Rectal smooth muscle tissue (tissue), 1 donor: ENCODE measurements at regions not wholly inside any gene's neighbourhood (a gene's known extent, or its start where the extent isn't known, plus 50 kb on each side); places are given as distances from the start of the nearest gene placed in this dataset.
"Not testable (repeated sequence)": the region's sequence is repeated elsewhere in the genome, so short reads cannot be mapped to it uniquely, and the experiment has no call there.

Experiments used
- H3K27ac ChIP-seq: one replicate; pipeline ENCODE4 v1.7.0; 2013; ENCODE audit warnings: low read depth, low read length, inconsistent platforms
- H3K27me3 ChIP-seq: one replicate; pipeline ENCODE4 v1.7.0; 2013; ENCODE audit warnings: low read length; ENCODE audit not compliant: control insufficient read depth, insufficient read depth
- H3K36me3 ChIP-seq: one replicate; pipeline ENCODE4 v1.7.0; 2013; ENCODE audit warnings: low read length; ENCODE audit not compliant: control insufficient read depth, insufficient read depth
- H3K4me1 ChIP-seq: one replicate; pipeline ENCODE4 v1.7.0; 2013; ENCODE audit warnings: low read length; ENCODE audit not compliant: control insufficient read depth, insufficient read depth
- H3K4me3 ChIP-seq: one replicate; pipeline ENCODE4 v1.7.0; 2013; ENCODE audit warnings: low read length
- H3K9ac ChIP-seq: one replicate; pipeline ENCODE4 v1.7.0; 2013; ENCODE audit warnings: low read length

DNA sequence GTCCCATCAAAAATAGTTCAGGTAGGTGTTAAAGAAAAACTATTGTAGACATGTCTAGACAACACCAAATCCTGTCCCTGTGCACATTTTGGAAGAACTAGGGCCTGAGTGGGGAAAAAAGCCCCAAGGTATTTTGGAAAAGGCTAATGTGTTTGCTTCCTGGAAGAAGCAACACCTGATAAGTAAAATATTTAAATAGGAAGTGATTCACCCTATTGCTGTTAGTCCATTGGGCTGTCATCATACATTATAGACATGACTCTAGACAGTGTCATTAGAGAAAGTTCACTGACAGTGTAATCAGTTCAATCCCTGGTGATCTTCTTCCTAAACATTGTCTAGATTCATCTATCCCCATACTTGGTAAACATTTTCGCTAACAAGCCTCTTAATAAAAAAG, 465.3 kb downstream of the CBLN4 start:
- no peak overlapping the region for H3K27ac ChIP-seq
- H3K4me1 ChIP-seq = no peaks in the 10 kb centered on the region
- no peak overlapping the region for H3K9ac ChIP-seq
- H3K36me3 ChIP-seq = no peaks in the 10 kb centered on the region
- H3K4me3 ChIP-seq = no peak overlapping the region
- H3K27me3 ChIP-seq = no peaks in the 10 kb centered on the region

DNA sequence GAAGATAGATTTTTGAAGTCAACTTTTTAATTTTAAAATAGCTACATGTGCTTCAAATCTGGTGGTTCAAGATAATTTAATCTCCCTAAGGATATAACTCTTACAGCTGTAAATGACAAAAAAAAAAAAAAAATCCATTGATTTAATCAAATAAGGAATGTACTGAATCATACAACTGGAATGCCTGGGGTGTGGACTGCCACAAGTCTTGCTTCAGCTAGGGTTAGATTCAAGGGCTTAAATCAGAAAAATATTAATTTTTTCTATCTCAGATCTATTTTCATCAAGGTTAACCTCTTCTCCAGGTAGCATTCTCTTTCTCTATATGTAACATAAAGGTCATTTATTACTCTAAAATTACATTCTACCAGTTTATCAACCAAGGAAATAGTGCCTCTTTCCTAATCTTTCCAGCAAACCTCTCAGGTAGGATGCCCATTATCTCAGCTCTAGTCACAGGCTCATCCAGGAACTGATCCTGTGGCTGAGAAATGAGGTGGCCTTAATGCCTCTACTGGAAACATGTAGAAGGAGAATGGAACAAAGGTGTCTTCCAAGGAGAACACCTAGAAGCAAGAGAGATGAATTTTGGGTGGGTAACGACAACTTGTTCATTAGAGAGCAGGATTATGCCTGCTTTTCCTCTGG, 466.9 kb downstream of the CBLN4 start:
- Histone ChIP-seq H3K4me3 (no peak overlapping the region), H3K27ac (no peak overlapping the region), H3K36me3 (no peaks in the 10 kb centered on the region), H3K27me3 (no peaks in the 10 kb centered on the region), H3K9ac (no peak overlapping the region), H3K4me1 (no peaks in the 10 kb centered on the region)

DNA sequence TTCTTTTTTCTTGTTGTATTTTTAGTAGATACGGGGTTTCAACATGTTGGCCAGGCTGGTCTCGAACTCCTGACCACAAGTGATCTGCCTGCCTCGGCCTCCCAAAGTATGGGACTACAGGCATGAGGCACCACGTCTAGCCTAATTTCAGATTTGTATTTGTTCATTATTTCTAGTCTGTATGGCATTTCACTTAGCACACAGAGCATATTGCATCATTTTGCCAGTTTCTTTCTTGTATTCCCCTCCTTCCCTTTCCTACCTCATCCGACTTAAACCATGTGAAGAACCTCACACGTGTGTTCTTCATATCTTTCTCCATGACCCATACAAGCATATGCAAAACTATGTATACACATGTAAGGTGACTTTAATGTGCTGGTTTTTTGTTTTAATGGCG, 470.0 kb downstream of the CBLN4 start:
- H3K36me3 ChIP-seq = no peaks in the 10 kb centered on the region
- no peak overlapping the region for H3K4me3 ChIP-seq
- no peak overlapping the region for H3K9ac ChIP-seq
- no peak overlapping the region for H3K27ac ChIP-seq
- no peaks in the 10 kb centered on the region for H3K27me3 ChIP-seq
- H3K4me1 ChIP-seq = no peaks in the 10 kb centered on the region

- H3K27ac ChIP-seq = no peak overlapping the region
- H3K9ac ChIP-seq = no peak overlapping the region
Measured at GRCh38 chr20:55533632-55534031, 471.7 kb downstream of the CBLN4 start.

GRCh38 chr20:55530763-55531162, 474.6 kb downstream of the CBLN4 start:
- Histone ChIP-seq H3K27me3 (no peaks in the 10 kb centered on the region), H3K9ac (no peak overlapping the region), H3K27ac (no peak overlapping the region), H3K4me1 (no peaks in the 10 kb centered on the region), H3K4me3 (no peak overlapping the region), H3K36me3 (no peaks in the 10 kb centered on the region)

More at GRCh38 chr20:55533632-55534031, 471.7 kb downstream of the CBLN4 start:
- no peaks in the 10 kb centered on the region for H3K27me3 ChIP-seq
- H3K36me3 ChIP-seq = no peaks in the 10 kb centered on the region
- no peak overlapping the region for H3K4me3 ChIP-seq
- no peaks in the 10 kb centered on the region for H3K4me1 ChIP-seq

DNA sequence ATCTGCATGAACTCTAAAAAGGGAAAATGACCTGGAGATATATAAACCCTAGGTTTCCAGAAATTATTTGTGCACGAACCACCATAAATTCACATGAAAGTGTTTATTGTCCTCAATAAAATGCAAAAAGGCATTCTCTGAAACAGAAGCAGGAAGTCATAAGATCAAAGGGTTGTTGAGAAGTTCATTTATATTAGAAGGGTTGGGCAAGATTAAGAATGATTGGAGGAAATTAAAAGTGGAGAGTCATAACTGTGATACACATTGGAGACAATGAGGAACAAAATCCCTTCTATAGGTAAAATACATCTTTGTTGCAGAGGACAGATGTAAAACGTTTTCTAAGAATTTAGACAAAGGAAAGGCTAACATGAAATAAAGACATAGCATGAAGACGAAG, 476.8 kb downstream of the CBLN4 start:
- Histone ChIP-seq H3K27ac (no peak overlapping the region), H3K9ac (no peak overlapping the region), H3K27me3 (no peaks in the 10 kb centered on the region), H3K4me3 (no peak overlapping the region), H3K4me1 (no peaks in the 10 kb centered on the region), H3K36me3 (no peaks in the 10 kb centered on the region)

DNA sequence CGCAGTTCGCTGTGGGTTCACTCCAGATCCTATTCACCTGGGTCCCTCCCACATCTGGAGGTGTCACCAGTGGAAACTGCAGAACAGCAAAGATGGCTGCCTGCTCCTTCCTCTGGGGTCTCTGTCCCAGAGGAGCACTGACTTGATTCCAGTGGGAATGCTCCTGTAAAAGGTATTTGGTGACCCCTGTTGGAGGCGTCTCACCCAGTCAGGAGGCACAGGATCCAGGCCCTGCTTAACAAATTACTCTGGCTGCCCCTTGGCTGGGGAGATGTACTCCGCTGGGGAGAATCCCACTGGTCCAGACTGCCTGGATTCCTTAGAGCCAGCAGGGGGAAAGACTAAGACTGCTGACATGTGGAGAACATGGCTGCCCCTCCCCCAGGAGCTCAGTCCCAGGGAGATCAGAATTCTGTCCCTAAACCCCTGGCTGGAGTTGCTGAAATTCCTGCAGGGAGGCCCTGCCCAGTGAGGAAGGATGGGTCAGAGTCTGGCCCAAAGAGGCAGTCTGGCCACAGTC, 483.0 kb downstream of the CBLN4 start:
- no peak overlapping the region for H3K4me3 ChIP-seq
- no peaks in the 10 kb centered on the region for H3K4me1 ChIP-seq
- H3K27ac ChIP-seq = no peak overlapping the region
- H3K9ac ChIP-seq = no peak overlapping the region
- no peaks in the 10 kb centered on the region for H3K36me3 ChIP-seq
- no peaks in the 10 kb centered on the region for H3K27me3 ChIP-seq

GRCh38 chr20:55517584-55517983, 487.7 kb downstream of the CBLN4 start:
- not testable (repeated sequence) for H3K4me1 ChIP-seq, H3K27me3 ChIP-seq, H3K4me3 ChIP-seq, H3K36me3 ChIP-seq, H3K27ac ChIP-seq, H3K9ac ChIP-seq

- Histone ChIP-seq H3K27me3 (no peaks in the 10 kb centered on the region), H3K4me1 (no peaks in the 10 kb centered on the region), H3K36me3 (no peaks in the 10 kb centered on the region), H3K9ac (no peak overlapping the region), H3K27ac (no peak overlapping the region), H3K4me3 (no peak overlapping the region)
Measured at GRCh38 chr20:55515832-55516231, 489.5 kb downstream of the CBLN4 start.

GRCh38 chr20:55514531-55514930, 490.8 kb downstream of the CBLN4 start:
- H3K27me3 ChIP-seq = no peaks in the 10 kb centered on the region
- no peak overlapping the region for H3K27ac ChIP-seq
- no peaks in the 10 kb centered on the region for H3K36me3 ChIP-seq
- H3K4me3 ChIP-seq = no peak overlapping the region
- H3K9ac ChIP-seq = no peak overlapping the region
- no peaks in the 10 kb centered on the region for H3K4me1 ChIP-seq

- Histone ChIP-seq H3K4me1 (no peaks in the 10 kb centered on the region), H3K36me3 (no peaks in the 10 kb centered on the region), H3K27ac (no peak overlapping the region), H3K4me3 (no peak overlapping the region), H3K9ac (no peak overlapping the region), H3K27me3 (no peaks in the 10 kb centered on the region)
Measured at GRCh38 chr20:55513954-55514353, 491.4 kb downstream of the CBLN4 start.

DNA sequence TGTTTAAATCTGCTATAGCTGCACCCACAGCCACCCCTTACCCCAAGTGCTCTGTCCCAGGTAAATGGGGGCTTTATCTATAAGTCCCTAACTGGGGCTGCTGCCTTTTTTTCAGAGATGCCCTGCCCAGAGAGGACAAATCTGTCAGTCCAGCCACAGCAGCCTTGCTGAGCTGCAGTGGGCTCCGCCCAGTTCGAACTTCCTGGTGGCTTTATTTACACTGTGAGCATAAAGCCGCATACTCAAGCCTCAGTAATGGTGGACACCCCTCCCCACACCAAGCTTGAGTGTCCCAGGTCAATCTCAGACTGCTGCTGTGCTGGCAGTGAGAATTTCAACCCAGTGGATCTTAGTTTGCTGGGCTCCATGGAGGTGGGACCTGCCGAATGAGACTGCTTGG, 505.2 kb downstream of the CBLN4 start:
- no peak overlapping the region for H3K27ac ChIP-seq
- no peaks in the 10 kb centered on the region for H3K36me3 ChIP-seq
- H3K27me3 ChIP-seq = no peaks in the 10 kb centered on the region
- no peak overlapping the region for H3K9ac ChIP-seq
- H3K4me1 ChIP-seq = no peaks in the 10 kb centered on the region
- H3K4me3 ChIP-seq = no peak overlapping the region

DNA sequence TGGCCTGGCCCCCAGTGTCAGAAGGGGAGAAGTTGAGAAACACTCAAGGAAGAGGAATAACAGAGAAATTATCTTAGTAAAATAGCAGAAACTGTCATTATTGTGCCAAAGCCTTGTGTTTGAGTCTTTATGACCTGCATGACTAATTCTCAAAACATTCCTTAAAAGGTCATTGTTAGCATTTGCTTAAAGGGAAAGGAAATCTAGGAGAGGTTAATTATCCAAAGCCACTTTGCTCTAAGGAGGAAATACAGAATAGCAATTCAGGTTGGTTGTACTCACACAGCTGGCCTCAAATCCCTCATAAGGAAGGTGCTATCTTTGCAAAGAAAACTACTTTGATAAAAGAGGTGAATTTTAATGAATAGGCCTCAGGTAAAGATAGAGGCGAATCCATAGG, 516.7 kb downstream of the CBLN4 start:
- Histone ChIP-seq H3K27ac (no peak overlapping the region), H3K4me1 (no peaks in the 10 kb centered on the region), H3K36me3 (no peaks in the 10 kb centered on the region), H3K4me3 (no peak overlapping the region), H3K9ac (no peak overlapping the region), H3K27me3 (no peaks in the 10 kb centered on the region)
